HG02610 (cell line): ENCODE measurements at regions not wholly inside any gene's neighbourhood (a gene's known extent, or its start where the extent isn't known, plus 50 kb on each side); places are given as distances from the start of the nearest gene placed in this dataset.
A peak's percentile ranks its signal among the peaks of the same experiment; 100 is the strongest.
"Not testable (repeated sequence)": the region's sequence is repeated elsewhere in the genome, so short reads cannot be mapped to it uniquely, and the experiment has no call there.

Source experiments
- ATAC-seq: cut with Tn5 transposase; IDR thresholded peaks from one replicate; pipeline ENCODE4 v1.9.1; 2021; ENCODE audit warnings: mild to moderate bottlenecking, moderate library complexity; ENCODE audit not compliant: unreplicated experiment

- ATAC-seq, result no peak
Observed at GRCh38 chr7:15057272-15057671, 154.7 kb upstream of the DGKB start.

- not testable (repeated sequence) for ATAC-seq
Observed at GRCh38 chr7:15054304-15054703, 151.8 kb upstream of the DGKB start.

- no peak for ATAC-seq
Observed at GRCh38 chr7:15049157-15049556, 146.6 kb upstream of the DGKB start.

- no peak for ATAC-seq
Observed at GRCh38 chr7:15046861-15047260, 144.3 kb upstream of the DGKB start.

GRCh38 chr7:15043931-15044330 lies 141.4 kb upstream of the DGKB start:
- no peak for ATAC-seq

- ATAC-seq, result no peak
Observed at GRCh38 chr7:15042285-15043065, 139.9 kb upstream of the DGKB start.

GRCh38 chr7:15041226-15041625 lies 138.7 kb upstream of the DGKB start:
- no peak for ATAC-seq

GRCh38 chr7:15035814-15036213 lies 133.3 kb upstream of the DGKB start:
- ATAC-seq, result no peak

- ATAC-seq, result no peak
Observed at GRCh38 chr7:15033039-15033438, 130.5 kb upstream of the DGKB start.

- ATAC-seq, result no peak
Observed at GRCh38 chr7:15018981-15019380, 116.4 kb upstream of the DGKB start.

GRCh38 chr7:15016766-15017165 lies 114.2 kb upstream of the DGKB start:
- ATAC-seq, result no peak

GRCh38 chr7:15016315-15016667 lies 113.7 kb upstream of the DGKB start:
- no peak for ATAC-seq

GRCh38 chr7:15015545-15016314 lies 113.2 kb upstream of the DGKB start:
- peak; percentile 94 for ATAC-seq

- no peak for ATAC-seq
Observed at GRCh38 chr7:15012135-15012534, 109.6 kb upstream of the DGKB start.

GRCh38 chr7:15011289-15011688 lies 108.7 kb upstream of the DGKB start:
- ATAC-seq, result no peak

GRCh38 chr7:15007507-15007906 lies 105.0 kb upstream of the DGKB start:
- ATAC-seq, result no peak

GRCh38 chr7:15005672-15006071 lies 103.1 kb upstream of the DGKB start:
- no peak for ATAC-seq

- ATAC-seq, result no peak
Observed at GRCh38 chr7:15000157-15000556, 97.6 kb upstream of the DGKB start.

- ATAC-seq, result no peak
Observed at GRCh38 chr7:14999331-14999730, 96.8 kb upstream of the DGKB start.

- ATAC-seq, result no peak
Observed at GRCh38 chr7:14995774-14996173, 93.2 kb upstream of the DGKB start.

GRCh38 chr7:14988941-14989340 lies 86.4 kb upstream of the DGKB start:
- ATAC-seq, result no peak

GRCh38 chr7:14978687-14979086 lies 76.1 kb upstream of the DGKB start:
- ATAC-seq, result no peak
